ENCODE measurements at regions not wholly inside any gene's neighbourhood (a gene's known extent, or its start where the extent isn't known, plus 50 kb on each side); places are given as distances from the start of the nearest gene placed in this dataset.

DNA sequence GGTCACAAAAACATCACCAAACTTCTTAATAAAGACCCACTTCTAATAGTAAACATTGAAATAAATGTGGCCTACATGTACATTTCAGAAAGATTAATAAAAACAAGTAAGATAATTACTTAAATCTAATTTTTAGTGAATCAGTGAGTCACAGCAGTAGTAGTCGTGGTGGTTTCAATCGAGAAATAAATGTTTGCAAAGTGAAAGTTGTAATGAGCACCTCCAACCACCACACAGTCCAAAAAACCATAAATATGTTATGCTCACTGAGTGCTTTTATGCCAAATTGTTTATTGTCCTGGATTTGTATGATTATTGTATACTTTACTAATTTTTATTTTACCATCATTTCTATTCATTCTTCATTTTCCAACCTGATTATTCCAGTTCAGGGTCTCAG, 61.8 kb upstream of the SPOPL start:
- ChIA-PET POLR2A (no interaction called here), CTCF (no interaction called here)
- no peak overlapping the region for H3K27ac ChIP-seq
- ATAC-seq (no peak), FAIRE-seq (no peak), DNase-seq (ENCODE audit: low read depth in 1 of 2, low spot score in 1 of 2) (no peak)
- no peak overlapping the region for H3K4me2 ChIP-seq
- WGBS (ENCODE audit: missing lambda C conversion rate), result 86% methylated on average over 2 of the region's 2 CpGs
- H3K4me1 ChIP-seq, result peaks cover 13% of the 10 kb centered on the region; the same call in 2 of the 3 replicates
- TF ChIP-seq ESRRA (IDR thresholded peaks at IDR 0.05; ENCODE audit: borderline replicate concordance, low read length), result no peak
- no peak overlapping the region for H3K4me3 ChIP-seq
- H3K9me3 ChIP-seq, result no peaks in the 10 kb centered on the region

DNA sequence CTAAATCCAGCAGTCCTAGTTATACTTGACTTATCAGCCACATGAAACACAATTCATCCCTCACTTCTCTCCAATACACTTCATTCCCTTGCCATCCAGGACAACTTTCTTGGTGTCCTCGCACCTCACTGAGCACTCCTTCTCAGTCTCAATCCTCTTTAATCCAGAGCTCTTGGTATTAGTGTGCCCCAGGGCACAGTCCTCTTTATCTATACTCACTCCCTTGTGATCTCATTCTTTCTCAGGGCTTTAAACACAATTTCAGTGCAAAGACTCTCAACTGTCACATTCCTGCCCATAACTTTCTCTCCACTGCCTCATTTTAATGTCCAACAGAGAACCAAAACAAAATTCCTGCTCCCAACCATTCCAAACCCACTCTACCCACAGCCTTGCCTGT, 60.8 kb upstream of the SPOPL start:
- 85% methylated on average over 1 of the region's 1 CpG for WGBS (ENCODE audit: missing lambda C conversion rate)
- CTCF ChIA-PET, result no interaction called here
- H3K4me1 ChIP-seq, result peaks cover 13% of the 10 kb centered on the region; the same call in 2 of the 3 replicates
- POLR2A ChIA-PET, result no interaction called here
- H3K9me3 ChIP-seq, result no peaks in the 10 kb centered on the region
- no peak overlapping the region for H3K4me3 ChIP-seq
- FAIRE-seq (no peak), DNase-seq (ENCODE audit: low read depth in 1 of 2, low spot score in 1 of 2) (no peak), ATAC-seq (no peak)
- no peak overlapping the region for H3K27ac ChIP-seq
- no peak for TF ChIP-seq ZFP36 (IDR thresholded peaks at IDR 0.05; ENCODE audit: borderline replicate concordance, partially characterized antibody)
- no peak for TF ChIP-seq KDM5A (IDR thresholded peaks at IDR 0.05)
- TF ChIP-seq POLR2A (IDR thresholded peaks at IDR 0.05; ENCODE audit: low read length), result no peak
- no peak for TF ChIP-seq CBX8 (IDR thresholded peaks at IDR 0.05)
- no peak for TF ChIP-seq HOXB5 (CRISPR knock-in tag; IDR thresholded peaks at IDR 0.05)
- no peak for TF ChIP-seq ESRRA (IDR thresholded peaks at IDR 0.05; ENCODE audit: borderline replicate concordance, low read length)
- TF ChIP-seq MAZ (IDR thresholded peaks at IDR 0.05; ENCODE audit: borderline replicate concordance, low read depth, low read length), result no peak
- no peak for TF ChIP-seq RAD21 (conservative IDR thresholded peaks at IDR 0.05 in 1 of 2, IDR thresholded peaks at IDR 0.05 in 1 of 2)
- no peak for TF ChIP-seq JUNB (IDR thresholded peaks at IDR 0.05)
- no peak for TF ChIP-seq RFX5 (IDR thresholded peaks at IDR 0.05)
- no peak for TF ChIP-seq CBX2 (IDR thresholded peaks at IDR 0.05; ENCODE audit: borderline replicate concordance, low read depth)
- no peak for TF ChIP-seq GATA3 (IDR thresholded peaks at IDR 0.05; ENCODE audit: borderline replicate concordance)
- no peak for TF ChIP-seq TP53 (CRISPR knock-in tag; IDR thresholded peaks at IDR 0.05)
- TF ChIP-seq EP300 (IDR thresholded peaks at IDR 0.05), result no peak
- TF ChIP-seq SREBF2 (IDR thresholded peaks at IDR 0.05), result no peak
- TF ChIP-seq, protein P1, sequence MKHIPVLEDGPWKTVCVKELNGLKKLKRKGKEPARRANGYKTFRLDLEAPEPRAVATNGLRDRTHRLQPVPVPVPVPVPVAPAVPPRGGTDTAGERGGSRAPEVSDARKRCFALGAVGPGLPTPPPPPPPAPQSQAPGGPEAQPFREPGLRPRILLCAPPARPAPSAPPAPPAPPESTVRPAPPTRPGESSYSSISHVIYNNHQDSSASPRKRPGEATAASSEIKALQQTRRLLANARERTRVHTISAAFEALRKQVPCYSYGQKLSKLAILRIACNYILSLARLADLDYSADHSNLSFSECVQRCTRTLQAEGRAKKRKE (CRISPR knock-in tag; IDR thresholded peaks at IDR 0.05; ENCODE audit: low read depth), result no peak
- no peak overlapping the region for H3K4me2 ChIP-seq

DNA sequence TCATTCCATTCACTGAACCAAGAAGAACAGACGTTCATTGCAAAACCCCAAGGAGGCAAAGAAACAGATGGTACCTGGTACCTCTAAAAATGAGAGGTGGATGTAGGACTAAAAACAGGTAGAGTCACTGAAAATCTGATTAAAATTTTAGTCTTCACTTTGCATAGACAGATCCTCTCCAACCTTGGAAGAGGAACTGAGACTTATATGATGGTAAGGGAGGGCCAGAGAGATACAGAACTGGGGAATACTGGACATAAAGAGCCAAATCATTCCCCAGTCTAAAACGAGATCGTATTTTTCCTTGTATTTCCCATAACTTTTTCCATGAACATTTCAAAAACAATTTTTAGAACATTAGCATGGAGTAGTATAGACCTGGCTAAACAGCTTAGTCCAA, 59.7 kb upstream of the SPOPL start:
- ChIA-PET POLR2A (no interaction called here), CTCF (no interaction called here)
- no peak overlapping the region for H3K4me2 ChIP-seq
- H3K4me3 ChIP-seq, result no peak overlapping the region
- no peak for TF ChIP-seq RARB (CRISPR knock-in tag; IDR thresholded peaks at IDR 0.05)
- TF ChIP-seq POLR2AphosphoS2 (conservative IDR thresholded peaks at IDR 0.05; ENCODE audit: low read length), result no peak
- no peak for TF ChIP-seq TFCP2L1 (CRISPR knock-in tag; IDR thresholded peaks at IDR 0.05)
- TF ChIP-seq ZSCAN20 (CRISPR knock-in tag; IDR thresholded peaks at IDR 0.05), result no peak
- TF ChIP-seq ESRRA (IDR thresholded peaks at IDR 0.05; ENCODE audit: borderline replicate concordance, low read length), result no peak
- no peak for TF ChIP-seq NFE2L2 (conservative IDR thresholded peaks at IDR 0.05; ENCODE audit: low read length)
- TF ChIP-seq MAZ (IDR thresholded peaks at IDR 0.05; ENCODE audit: borderline replicate concordance, low read depth, low read length), result no peak
- TF ChIP-seq HOXA7 (CRISPR knock-in tag; IDR thresholded peaks at IDR 0.05), result no peak
- TF ChIP-seq, protein P2, sequence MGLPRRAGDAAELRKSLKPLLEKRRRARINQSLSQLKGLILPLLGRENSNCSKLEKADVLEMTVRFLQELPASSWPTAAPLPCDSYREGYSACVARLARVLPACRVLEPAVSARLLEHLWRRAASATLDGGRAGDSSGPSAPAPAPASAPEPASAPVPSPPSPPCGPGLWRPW (IDR thresholded peaks at IDR 0.05), result no peak
- TF ChIP-seq POLR2A (IDR thresholded peaks at IDR 0.05; ENCODE audit: low read length), result no peak
- TF ChIP-seq, protein P3, sequence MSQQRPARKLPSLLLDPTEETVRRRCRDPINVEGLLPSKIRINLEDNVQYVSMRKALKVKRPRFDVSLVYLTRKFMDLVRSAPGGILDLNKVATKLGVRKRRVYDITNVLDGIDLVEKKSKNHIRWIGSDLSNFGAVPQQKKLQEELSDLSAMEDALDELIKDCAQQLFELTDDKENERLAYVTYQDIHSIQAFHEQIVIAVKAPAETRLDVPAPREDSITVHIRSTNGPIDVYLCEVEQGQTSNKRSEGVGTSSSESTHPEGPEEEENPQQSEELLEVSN (IDR thresholded peaks at IDR 0.05; ENCODE audit: borderline replicate concordance, low read depth), result no peak
- no peak for TF ChIP-seq KDM1A (IDR thresholded peaks at IDR 0.05; ENCODE audit: low read depth)
- no peak for TF ChIP-seq NR3C1 (IDR thresholded peaks at IDR 0.05)
- TF ChIP-seq SMC3 (IDR thresholded peaks at IDR 0.05), result no peak
- no peak for TF ChIP-seq MAFK (IDR thresholded peaks at IDR 0.05; ENCODE audit: partially characterized antibody)
- no peak for TF ChIP-seq NPAS2 (CRISPR knock-in tag; IDR thresholded peaks at IDR 0.05; ENCODE audit: borderline replicate concordance)
- H3K27ac ChIP-seq, result no peak overlapping the region
- H3K4me1 ChIP-seq, result peaks cover 13% of the 10 kb centered on the region; the same call in 2 of the 3 replicates
- no peak for ATAC-seq
- 91% methylated on average over 3 of the region's 3 CpGs for WGBS (ENCODE audit: missing lambda C conversion rate)
- no peak for FAIRE-seq
- H3K9me3 ChIP-seq, result no peaks in the 10 kb centered on the region
- no peak for DNase-seq (ENCODE audit: low read depth in 1 of 2, low spot score in 1 of 2)

Data from A549 (cell line).